IMR-90 (cell line): ENCODE measurements at regions not wholly inside any gene's neighbourhood (a gene's known extent, or its start where the extent isn't known, plus 50 kb on each side); places are given as distances from the start of the nearest gene placed in this dataset.

ENCODE experiments used
- ATAC-seq: fragments of 200-7000 bp; cut with Tn5 transposase; 2 replicates; pipeline ENCODE4 v1.9.1; 2020; ENCODE audit warnings: low read depth, mild to moderate bottlenecking, moderate library complexity
- BruUV-seq: library from RNA; stranded (reverse); fragments of 400-500 nt; replicated peaks from 2 replicates; lab custom pipeline; 2021; lab: Mats Ljungman, UMichigan
- CTCF ChIA-PET: fragments of 300-600 bp; formaldehyde crosslinking; extraction: SDS; loops from one replicate; lab custom pipeline; 2021; ENCODE audit warnings: antibody characterized with exemption; lab: Yijun Ruan, JAX
- POLR2A ChIA-PET: fragments of 300-600 bp; sonication (Branson Sonifier 250); formaldehyde crosslinking; loops from one replicate; lab custom pipeline; 2022; ENCODE audit warnings: antibody characterized with exemption; ENCODE audit not compliant: unreplicated experiment; lab: Charles Lee
- DNase-seq: peaks from one replicate; pipeline ENCODE4 v3.0.0; 2013
- H2AFZ ChIP-seq: replicated peaks from 2 replicates; pipeline ENCODE3; 2013; ENCODE audit warnings: low read length, mild to moderate bottlenecking; ENCODE audit not compliant: poor library complexity
- H2AK5ac ChIP-seq: 2 replicates; pipeline ENCODE4 v1.6.1; 2013; ENCODE audit warnings: low read depth, low read length, inconsistent platforms
- H2AK9ac ChIP-seq: replicated peaks from 2 replicates; pipeline ENCODE3; 2013; ENCODE audit warnings: mild to moderate bottlenecking, low read depth, low read length, moderate library complexity; ENCODE audit not compliant: poor library complexity
- H2BK120ac ChIP-seq: 2 replicates; pipeline ENCODE4 v1.6.1; 2013; ENCODE audit warnings: low read depth, low read length, inconsistent platforms
- H2BK15ac ChIP-seq: 3 replicates; pipeline ENCODE4 v1.6.1; 2013; ENCODE audit warnings: low read depth, low read length, inconsistent platforms
- H2BK20ac ChIP-seq: 2 replicates; pipeline ENCODE4 v1.6.1; 2013; ENCODE audit warnings: low read depth, mild to moderate bottlenecking, inconsistent platforms, low read length, moderate library complexity
- H2BK5ac ChIP-seq: 2 replicates; pipeline ENCODE4 v1.6.1; 2013; ENCODE audit warnings: mild to moderate bottlenecking, low read depth, low read length, inconsistent platforms; ENCODE audit not compliant: poor library complexity, severe bottlenecking
- H3K14ac ChIP-seq: replicated peaks from 2 replicates; pipeline ENCODE4 v1.6.1; 2013; ENCODE audit warnings: low read depth, low read length, inconsistent platforms
- H3K18ac ChIP-seq: 2 replicates; pipeline ENCODE4 v1.6.1; 2013; ENCODE audit warnings: low read depth, low read length, control low read depth
- H3K23ac ChIP-seq: 2 replicates; pipeline ENCODE4 v1.6.1; 2013; ENCODE audit warnings: low read depth, low read length, inconsistent platforms
- H3K27ac ChIP-seq: 2 replicates; pipeline ENCODE4 v1.5.1; 2013; ENCODE audit warnings: mild to moderate bottlenecking, control low read depth, low read length; ENCODE audit not compliant: insufficient read depth
- H3K27me3 ChIP-seq: 2 replicates; pipeline ENCODE4 v1.6.1; 2013; ENCODE audit warnings: low read length; ENCODE audit not compliant: control insufficient read depth, insufficient read depth
- H3K36me3 ChIP-seq: 2 replicates; pipeline ENCODE4 v1.6.1; 2013; ENCODE audit warnings: low read length, mixed read lengths; ENCODE audit not compliant: control insufficient read depth, insufficient read depth
- H3K4ac ChIP-seq: 2 replicates; pipeline ENCODE4 v1.6.1; 2013; ENCODE audit warnings: low read depth, low read length, inconsistent platforms
- H3K4me1 ChIP-seq: 2 replicates; pipeline ENCODE4 v1.6.1; 2013; ENCODE audit warnings: low read length, mixed read lengths; ENCODE audit not compliant: control insufficient read depth, insufficient read depth
- H3K4me2 ChIP-seq: 2 replicates; pipeline ENCODE4 v1.6.1; 2013; ENCODE audit warnings: low read depth, mild to moderate bottlenecking, control low read depth, low read length, moderate library complexity
- H3K4me3 ChIP-seq: 2 replicates; pipeline ENCODE4 v1.5.1; 2013; ENCODE audit warnings: low read depth, mild to moderate bottlenecking, control low read depth, low read length, moderate library complexity; ENCODE audit not compliant: insufficient read depth
- H3K56ac ChIP-seq: 2 replicates; pipeline ENCODE4 v1.6.1; 2013; ENCODE audit warnings: low read length, inconsistent platforms; ENCODE audit not compliant: insufficient read depth; ENCODE audit errors: extremely low read depth
- H3K79me1 ChIP-seq, 2 experiments: 2 replicates each; pipeline ENCODE4 v1.6.1; 2013; ENCODE audit warnings: low read length in 2 of 2, inconsistent platforms in 1 of 2, low read depth in 1 of 2
- H3K9ac ChIP-seq: 2 replicates; pipeline ENCODE4 v1.6.1; 2013; ENCODE audit warnings: low read depth, low read length, control low read depth
- H3K9me1 ChIP-seq: 2 replicates; pipeline ENCODE4 v1.6.1; 2013; ENCODE audit warnings: low read length, inconsistent platforms; ENCODE audit not compliant: insufficient read depth
- H3K9me3 ChIP-seq: 2 replicates; pipeline ENCODE4 v1.6.1; 2013; ENCODE audit warnings: low read length; ENCODE audit not compliant: control insufficient read depth, insufficient read depth
- H4K20me1 ChIP-seq: 2 replicates; pipeline ENCODE4 v1.6.1; 2013; ENCODE audit warnings: low read length, inconsistent platforms; ENCODE audit not compliant: insufficient read depth
- H4K5ac ChIP-seq: 2 replicates; pipeline ENCODE4 v1.6.1; 2013; ENCODE audit warnings: mild to moderate bottlenecking, low read depth, low read length, control low read depth
- H4K8ac ChIP-seq, 2 experiments: 2 replicates each; pipeline ENCODE4 v1.6.1; 2013; ENCODE audit warnings: low read depth in 2 of 2, low read length in 2 of 2, control low read depth in 1 of 2, inconsistent platforms in 1 of 2
- H4K91ac ChIP-seq: 2 replicates; pipeline ENCODE4 v1.6.1; 2013; ENCODE audit warnings: low read depth, low read length, inconsistent platforms; ENCODE audit not compliant: insufficient read depth
- BHLHE40 ChIP-seq: fragments of 150-350 bp; IDR thresholded peaks from 2 replicates; pipeline ENCODE4 v1.6.1; 2016; ENCODE audit warnings: mild to moderate bottlenecking, low read depth, low read length
- CEBPB ChIP-seq: IDR thresholded peaks from 2 replicates; pipeline ENCODE4 v1.6.1; 2012; ENCODE audit warnings: low read depth, low read length, improper control_type of control experiment
- CHD1 ChIP-seq: IDR thresholded peaks from 2 replicates; pipeline ENCODE4 v1.6.1; 2012; ENCODE audit warnings: low read depth, low read length, improper control_type of control experiment
- FOS ChIP-seq: fragments of 150-350 bp; IDR thresholded peaks from 2 replicates; pipeline ENCODE4 v1.6.1; 2016; ENCODE audit warnings: low read depth, low read length
- MAFK ChIP-seq: IDR thresholded peaks from 2 replicates; pipeline ENCODE4 v1.6.1; 2012; ENCODE audit warnings: low read depth, low read length, improper control_type of control experiment
- MAZ ChIP-seq: IDR thresholded peaks from 2 replicates; pipeline ENCODE4 v1.6.1; 2012; ENCODE audit warnings: low read depth, mild to moderate bottlenecking, low read length, improper control_type of control experiment, moderate library complexity, borderline replicate concordance
- MXI1 ChIP-seq: IDR thresholded peaks from 2 replicates; pipeline ENCODE4 v1.6.1; 2012; ENCODE audit warnings: low read depth, mild to moderate bottlenecking, low read length, moderate library complexity, borderline replicate concordance
- NFE2L2 ChIP-seq: fragments of 150-350 bp; IDR thresholded peaks from 2 replicates; pipeline ENCODE4 v1.6.1; 2016; ENCODE audit warnings: low read depth, mild to moderate bottlenecking, low read length
- POLR2A ChIP-seq: IDR thresholded peaks from 2 replicates; pipeline ENCODE4 v1.6.1; 2012; ENCODE audit warnings: mild to moderate bottlenecking, low read depth, low read length
- RAD21 ChIP-seq: IDR thresholded peaks from 2 replicates; pipeline ENCODE4 v1.6.1; 2012; ENCODE audit warnings: low read length, improper control_type of control experiment
- RCOR1 ChIP-seq: IDR thresholded peaks from 2 replicates; pipeline ENCODE4 v1.6.1; 2012; ENCODE audit warnings: mild to moderate bottlenecking, low read length, improper control_type of control experiment; ENCODE audit not compliant: insufficient replicate concordance
- RFX5 ChIP-seq: IDR thresholded peaks from 2 replicates; pipeline ENCODE4 v1.8.0; 2012; ENCODE audit warnings: low read depth, mild to moderate bottlenecking, low read length, moderate library complexity
- SMC3 ChIP-seq: fragments of 150-350 bp; IDR thresholded peaks from 2 replicates; pipeline ENCODE4 v1.6.1; 2016; ENCODE audit warnings: low read depth, mild to moderate bottlenecking, antibody characterized with exemption, low read length, moderate library complexity
- WGBS, 2 experiments: methylation state at CpG; one replicate each; pipeline versions ENCODE4 v1.1.5 to v1.1.7; 2013; ENCODE audit warnings: missing lambda C conversion rate in 2 of 2; ENCODE audit not compliant: insufficient read length in 1 of 2; ENCODE audit errors: extremely low coverage in 2 of 2; 5-methylcytosine and 5-hydroxymethylcytosine counted together
- dilution Hi-C: fragments of 300-500 bp; cut with HindIII; formaldehyde crosslinking; loops from one replicate; pipeline ENCODE4 v1.14.3; 2018; ENCODE audit warnings: low sequenced_read_pairs; ENCODE audit not compliant: unreplicated experiment
- in situ Hi-C: fragments of 300-500 bp; cut with MboI; formaldehyde crosslinking; loops from 3 replicates; pipeline ENCODE4 v1.14.3; 2019; ENCODE audit warnings: low sequenced_read_pairs, inconsistent platforms, mixed read lengths
- intact Hi-C: fragments of 100-400 bp; cut with micrococcal nuclease; formaldehyde crosslinking; loops from 2 replicates; pipeline ENCODE4 v1.10.0; 2022
- TF ChIP-seq, protein P1 (sequence below): conservative IDR thresholded peaks from 2 replicates; pipeline ENCODE4 v1.5.1; 2012; ENCODE audit warnings: mild to moderate bottlenecking, low read depth, low read length, improper control_type of control experiment
- TF ChIP-seq, protein P2 (sequence below): fragments of 150-350 bp; IDR thresholded peaks from 2 replicates; pipeline ENCODE4 v1.6.1; 2016; ENCODE audit warnings: low read depth, mild to moderate bottlenecking, low read length, moderate library complexity, borderline replicate concordance
- TF ChIP-seq, protein P3 (sequence below): fragments of 150-350 bp; IDR thresholded peaks from 2 replicates; pipeline ENCODE4 v1.6.1; 2017; ENCODE audit warnings: mild to moderate bottlenecking, antibody characterized with exemption, low read length, low read depth

DNA sequence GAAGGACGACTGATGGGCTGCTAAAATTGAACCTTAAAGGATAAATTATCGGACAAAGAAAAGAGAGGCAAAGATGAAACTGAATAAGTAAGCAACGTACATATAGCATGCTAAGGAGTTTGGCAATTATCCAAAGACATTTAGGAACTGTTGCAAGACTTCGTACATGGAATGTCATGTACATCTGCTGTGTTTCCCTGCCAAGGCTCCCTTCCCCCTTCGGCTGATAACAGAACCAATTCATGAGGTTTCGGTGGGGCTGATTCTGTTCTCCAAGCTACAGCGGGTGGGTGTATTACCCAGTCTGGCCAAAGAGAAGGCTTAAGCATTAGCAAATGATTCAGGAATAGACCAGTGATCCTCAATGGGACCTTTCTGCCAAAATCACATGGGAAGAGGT lies 190.9 kb upstream of the FREM1 start:
- H3K4me2 ChIP-seq: no peak overlapping the region; the same call in 1 of the 2 replicates
- ChIA-PET POLR2A (no interaction called here), CTCF (interaction anchor here (1.9 kb wide), 1 partner anchor 34 kb away, joined by 10 read pairs; no protein-coding TSS in a partner anchor)
- no peak overlapping the region for H4K8ac ChIP-seq
- no peak overlapping the region for H3K4ac ChIP-seq
- dilution Hi-C loops: no loop called here
- no peak for ATAC-seq
- peak; percentile 27 for DNase-seq
- H3K4me3 ChIP-seq: no peak overlapping the region
- intact Hi-C loops: loop anchor here (10.0 kb wide), 1 partner anchor 504 kb away; no protein-coding TSS in a partner anchor
- no peaks in the 10 kb centered on the region; the same call in 1 of the 2 replicates for H3K27me3 ChIP-seq
- no peak overlapping the region for H2BK5ac ChIP-seq
- no peak for TF ChIP-seq CEBPB
- TF ChIP-seq RFX5: no peak
- TF ChIP-seq FOS: no peak
- no peak for TF ChIP-seq RAD21
- TF ChIP-seq CHD1: no peak
- no peak for TF ChIP-seq RCOR1
- TF ChIP-seq MAFK: no peak
- no peak for TF ChIP-seq MAZ
- TF ChIP-seq, protein P1, sequence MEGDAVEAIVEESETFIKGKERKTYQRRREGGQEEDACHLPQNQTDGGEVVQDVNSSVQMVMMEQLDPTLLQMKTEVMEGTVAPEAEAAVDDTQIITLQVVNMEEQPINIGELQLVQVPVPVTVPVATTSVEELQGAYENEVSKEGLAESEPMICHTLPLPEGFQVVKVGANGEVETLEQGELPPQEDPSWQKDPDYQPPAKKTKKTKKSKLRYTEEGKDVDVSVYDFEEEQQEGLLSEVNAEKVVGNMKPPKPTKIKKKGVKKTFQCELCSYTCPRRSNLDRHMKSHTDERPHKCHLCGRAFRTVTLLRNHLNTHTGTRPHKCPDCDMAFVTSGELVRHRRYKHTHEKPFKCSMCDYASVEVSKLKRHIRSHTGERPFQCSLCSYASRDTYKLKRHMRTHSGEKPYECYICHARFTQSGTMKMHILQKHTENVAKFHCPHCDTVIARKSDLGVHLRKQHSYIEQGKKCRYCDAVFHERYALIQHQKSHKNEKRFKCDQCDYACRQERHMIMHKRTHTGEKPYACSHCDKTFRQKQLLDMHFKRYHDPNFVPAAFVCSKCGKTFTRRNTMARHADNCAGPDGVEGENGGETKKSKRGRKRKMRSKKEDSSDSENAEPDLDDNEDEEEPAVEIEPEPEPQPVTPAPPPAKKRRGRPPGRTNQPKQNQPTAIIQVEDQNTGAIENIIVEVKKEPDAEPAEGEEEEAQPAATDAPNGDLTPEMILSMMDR: no peak
- TF ChIP-seq, protein P2, sequence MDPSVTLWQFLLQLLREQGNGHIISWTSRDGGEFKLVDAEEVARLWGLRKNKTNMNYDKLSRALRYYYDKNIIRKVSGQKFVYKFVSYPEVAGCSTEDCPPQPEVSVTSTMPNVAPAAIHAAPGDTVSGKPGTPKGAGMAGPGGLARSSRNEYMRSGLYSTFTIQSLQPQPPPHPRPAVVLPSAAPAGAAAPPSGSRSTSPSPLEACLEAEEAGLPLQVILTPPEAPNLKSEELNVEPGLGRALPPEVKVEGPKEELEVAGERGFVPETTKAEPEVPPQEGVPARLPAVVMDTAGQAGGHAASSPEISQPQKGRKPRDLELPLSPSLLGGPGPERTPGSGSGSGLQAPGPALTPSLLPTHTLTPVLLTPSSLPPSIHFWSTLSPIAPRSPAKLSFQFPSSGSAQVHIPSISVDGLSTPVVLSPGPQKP: no peak
- TF ChIP-seq BHLHE40: no peak
- TF ChIP-seq NFE2L2: no peak
- TF ChIP-seq MXI1: no peak
- TF ChIP-seq, protein P3, sequence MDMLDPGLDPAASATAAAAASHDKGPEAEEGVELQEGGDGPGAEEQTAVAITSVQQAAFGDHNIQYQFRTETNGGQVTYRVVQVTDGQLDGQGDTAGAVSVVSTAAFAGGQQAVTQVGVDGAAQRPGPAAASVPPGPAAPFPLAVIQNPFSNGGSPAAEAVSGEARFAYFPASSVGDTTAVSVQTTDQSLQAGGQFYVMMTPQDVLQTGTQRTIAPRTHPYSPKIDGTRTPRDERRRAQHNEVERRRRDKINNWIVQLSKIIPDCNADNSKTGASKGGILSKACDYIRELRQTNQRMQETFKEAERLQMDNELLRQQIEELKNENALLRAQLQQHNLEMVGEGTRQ: no peak
- TF ChIP-seq POLR2A: no peak
- TF ChIP-seq SMC3: no peak
- no peak overlapping the region for H3K9ac ChIP-seq
- 14% methylated on average over 4 of the region's 7 CpGs; no CpG with 5 or more reads in 1 of the 2 experiments for WGBS, 2 experiments
- BruUV-seq: no TSS peak
- H3K36me3 ChIP-seq: no peaks in the 10 kb centered on the region
- peaks cover 2% of the 10 kb centered on the region; the same call in 1 of the 2 replicates for H3K4me1 ChIP-seq
- no peak overlapping the region for H3K56ac ChIP-seq
- no peak overlapping the region for H4K91ac ChIP-seq
- no peak overlapping the region for H3K18ac ChIP-seq
- no peak overlapping the region for H2BK15ac ChIP-seq
- H2AK5ac ChIP-seq: no peak overlapping the region
- H4K5ac ChIP-seq: no peak overlapping the region
- in situ Hi-C loops: loop anchor here (5.0 kb wide), 1 partner anchor 36 kb away; no protein-coding TSS in a partner anchor
- no peak overlapping the region for H2BK120ac ChIP-seq
- H3K14ac ChIP-seq: no peak overlapping the region
- no peaks in the 10 kb centered on the region for H4K20me1 ChIP-seq
- H3K79me1 ChIP-seq: no peaks in the 10 kb centered on the region
- no peak overlapping the region for H2AK9ac ChIP-seq
- H3K9me3 ChIP-seq: no peaks in the 10 kb centered on the region
- no peak overlapping the region for H2AFZ ChIP-seq
- H3K27ac ChIP-seq: no peak overlapping the region
- H2BK20ac ChIP-seq: no peak overlapping the region
- H3K23ac ChIP-seq: no peak overlapping the region
- no peaks in the 10 kb centered on the region; the same call in 1 of the 2 replicates for H3K9me1 ChIP-seq
